ENCODE measurements at regions not wholly inside any gene's neighbourhood (a gene's known extent, or its start where the extent isn't known, plus 50 kb on each side); places are given as distances from the start of the nearest gene placed in this dataset.

- Histone ChIP-seq H3K27ac (ENCODE audit: low read depth, low read length) (no peak overlapping the region), H3K4me3 (ENCODE audit: low read depth, low read length) (no peak overlapping the region), H3K9me3 (ENCODE audit: control insufficient read depth, insufficient read depth, low read length) (no peaks in the 10 kb centered on the region), H3K27me3 (ENCODE audit: control insufficient read depth, insufficient read depth, low read length) (no peaks in the 10 kb centered on the region)
- DNase-seq (ENCODE audit: low read depth, low spot score), result no peak
- POLR2A ChIA-PET, result no interaction called here
- TF ChIP-seq CTCF (IDR thresholded peaks at IDR 0.05; ENCODE audit: low read depth, low read length), result no peak
- CTCF ChIA-PET, result interaction anchor here (1.1 to 1.4 kb wide), 2 partner anchors 13 to 27 kb away, joined by 3 to 7 read pairs; no protein-coding TSS in a partner anchor
These were observed 99.3 kb upstream of the TIAM2 start for GRCh38 chr6:154895841-154896240.

- Histone ChIP-seq H3K27me3 (ENCODE audit: control insufficient read depth, insufficient read depth, low read length) (no peaks in the 10 kb centered on the region), H3K9me3 (ENCODE audit: control insufficient read depth, insufficient read depth, low read length) (no peaks in the 10 kb centered on the region), H3K27ac (ENCODE audit: low read depth, low read length) (no peak overlapping the region), H3K4me3 (ENCODE audit: low read depth, low read length) (no peak overlapping the region)
- ChIA-PET POLR2A (no interaction called here), CTCF (interaction anchor here (0.9 kb wide), 2 partner anchors 29 to 31 kb away, joined by 3 read pairs; no protein-coding TSS in a partner anchor)
- DNase-seq (ENCODE audit: low read depth, low spot score), result no peak
- TF ChIP-seq CTCF (IDR thresholded peaks at IDR 0.05; ENCODE audit: low read depth, low read length), result no peak
These were observed 96.3 kb upstream of the TIAM2 start for GRCh38 chr6:154898821-154899220.

- no peak for DNase-seq (ENCODE audit: low read depth, low spot score)
These were observed 95.2 kb upstream of the TIAM2 start for GRCh38 chr6:154899824-154900463.

GRCh38 chr6:154901876-154902552 lies 93.1 kb upstream of the TIAM2 start:
- no peaks in the 10 kb centered on the region for H3K27me3 ChIP-seq (ENCODE audit: control insufficient read depth, insufficient read depth, low read length)
- no peaks in the 10 kb centered on the region for H3K9me3 ChIP-seq (ENCODE audit: control insufficient read depth, insufficient read depth, low read length)
- CTCF ChIA-PET, result interaction anchor here (0.7 kb wide), 1 partner anchor 13 kb away, joined by 6 read pairs; no protein-coding TSS in a partner anchor
- no peak overlapping the region for H3K27ac ChIP-seq (ENCODE audit: low read depth, low read length)
- no peak overlapping the region for H3K4me3 ChIP-seq (ENCODE audit: low read depth, low read length)
- no peak for DNase-seq (ENCODE audit: low read depth, low spot score)
- POLR2A ChIA-PET, result no interaction called here
- no peak for TF ChIP-seq CTCF (IDR thresholded peaks at IDR 0.05; ENCODE audit: low read depth, low read length)

More at GRCh38 chr6:154899824-154900463, 95.2 kb upstream of the TIAM2 start:
- Histone ChIP-seq H3K4me3 (ENCODE audit: low read depth, low read length) (no peak overlapping the region), H3K27ac (ENCODE audit: low read depth, low read length) (no peak overlapping the region), H3K9me3 (ENCODE audit: control insufficient read depth, insufficient read depth, low read length) (no peaks in the 10 kb centered on the region), H3K27me3 (ENCODE audit: control insufficient read depth, insufficient read depth, low read length) (no peaks in the 10 kb centered on the region)
- CTCF ChIA-PET, result interaction anchor here (0.6 to 1.1 kb wide), 3 partner anchors 29 to 94 kb away, joined by 3 to 4 read pairs (median 3); no protein-coding TSS in a partner anchor
- no peak for TF ChIP-seq CTCF (IDR thresholded peaks at IDR 0.05; ENCODE audit: low read depth, low read length)
- POLR2A ChIA-PET, result no interaction called here

GRCh38 chr6:154907291-154907690 lies 87.8 kb upstream of the TIAM2 start:
- no peak overlapping the region for H3K4me3 ChIP-seq (ENCODE audit: low read depth, low read length)
- ChIA-PET POLR2A (no interaction called here), CTCF (interaction anchor here (0.5 to 2.4 kb wide), 3 partner anchors 21 to 59 kb away, joined by 3 to 8 read pairs (median 3); no protein-coding TSS in a partner anchor)
- no peak for TF ChIP-seq CTCF (IDR thresholded peaks at IDR 0.05; ENCODE audit: low read depth, low read length)
- no peaks in the 10 kb centered on the region for H3K9me3 ChIP-seq (ENCODE audit: control insufficient read depth, insufficient read depth, low read length)
- no peak overlapping the region for H3K27ac ChIP-seq (ENCODE audit: low read depth, low read length)
- no peak for DNase-seq (ENCODE audit: low read depth, low spot score)
- H3K27me3 ChIP-seq (ENCODE audit: control insufficient read depth, insufficient read depth, low read length), result no peaks in the 10 kb centered on the region

Data from AG04450 (cell line).